HepG2 (cell line): ENCODE measurements at regions not wholly inside any gene's neighbourhood (a gene's known extent, or its start where the extent isn't known, plus 50 kb on each side); places are given as distances from the start of the nearest gene placed in this dataset.
A peak's percentile ranks its signal among the peaks of the same experiment; 100 is the strongest.

Experiments
- DNMT1 ChIP-seq: sonication (generic); formaldehyde crosslinking; IDR thresholded peaks from 2 replicates; pipeline ENCODE4 v1.5.1; 2020; ENCODE audit warnings: mild to moderate bottlenecking, missing genetic modification reagents
- ESRRA ChIP-seq: sonication (generic); formaldehyde crosslinking; IDR thresholded peaks from 2 replicates; pipeline ENCODE4 v1.5.1; 2020; ENCODE audit warnings: mild to moderate bottlenecking, low read depth, missing genetic modification reagents
- HMGA1 ChIP-seq: sonication (generic); formaldehyde crosslinking; conservative IDR thresholded peaks from 2 replicates; pipeline ENCODE4 v1.4.0; 2020; ENCODE audit warnings: missing genetic modification reagents
- IKZF4 ChIP-seq: sonication (generic); formaldehyde crosslinking; IDR thresholded peaks from 2 replicates; pipeline ENCODE4 v1.5.1; 2020; ENCODE audit warnings: borderline replicate concordance, mild to moderate bottlenecking, low read depth, missing genetic modification reagents; ENCODE audit errors: not compliant biosample characterization
- KLF13 ChIP-seq: sonication (generic); formaldehyde crosslinking; IDR thresholded peaks from 2 replicates; pipeline ENCODE4 v1.4.0; 2020; ENCODE audit warnings: mild to moderate bottlenecking, missing genetic modification reagents
- MEIS1 ChIP-seq: sonication (generic); formaldehyde crosslinking; IDR thresholded peaks from 2 replicates; pipeline ENCODE4 v1.9.0; 2021; ENCODE audit warnings: mild to moderate bottlenecking, missing genetic modification reagents, moderate library complexity, borderline replicate concordance
- MNT ChIP-seq: fragments of 450-650 bp; IDR thresholded peaks from 2 replicates; pipeline ENCODE4 v1.6.1; 2016
- NCOR1 ChIP-seq: fragments of 200-600 bp; sonication (generic); IDR thresholded peaks from 2 replicates; pipeline ENCODE4 v1.7.0; 2017; ENCODE audit warnings: antibody characterized with exemption, low read length, borderline replicate concordance
- NFKBIZ ChIP-seq: IDR thresholded peaks from 2 replicates; pipeline ENCODE4 v1.6.1; 2018; ENCODE audit warnings: missing genetic modification reagents, missing compliant biosample characterization
- RBFOX2 ChIP-seq: fragments of 200-400 bp; formaldehyde crosslinking; IDR thresholded peaks from 2 replicates; pipeline ENCODE4 v1.6.1; 2017; ENCODE audit warnings: low read depth, mild to moderate bottlenecking, low read length
- THAP9 ChIP-seq: sonication (generic); formaldehyde crosslinking; IDR thresholded peaks from 2 replicates; pipeline ENCODE4; 2020; ENCODE audit warnings: missing genetic modification reagents, mild to moderate bottlenecking, borderline replicate concordance
- ZBED4 ChIP-seq: sonication (generic); formaldehyde crosslinking; IDR thresholded peaks from 2 replicates; pipeline ENCODE4 v1.4.0; 2020; ENCODE audit warnings: missing genetic modification reagents, borderline replicate concordance
- ZMAT3 ChIP-seq: sonication (generic); formaldehyde crosslinking; conservative IDR thresholded peaks from 2 replicates; pipeline ENCODE4 v1.7.0; 2021; ENCODE audit warnings: missing genetic modification reagents
- ZNF232 ChIP-seq: sonication (generic); formaldehyde crosslinking; IDR thresholded peaks from 2 replicates; pipeline ENCODE4 v1.4.0; 2020; ENCODE audit warnings: missing genetic modification reagents, borderline replicate concordance
- ZNF282 ChIP-seq: fragments of 450-650 bp; IDR thresholded peaks from 2 replicates; pipeline ENCODE4 v1.6.1; 2018; ENCODE audit not compliant: partially characterized antibody
- ZNF367 ChIP-seq: sonication (generic); formaldehyde crosslinking; IDR thresholded peaks from 2 replicates; pipeline ENCODE4 v1.4.0; 2020; ENCODE audit warnings: missing genetic modification reagents, borderline replicate concordance
- ZNF776 ChIP-seq: sonication (generic); formaldehyde crosslinking; IDR thresholded peaks from 2 replicates; pipeline ENCODE4 v1.4.0; 2020; ENCODE audit warnings: mild to moderate bottlenecking, missing genetic modification reagents

DNA sequence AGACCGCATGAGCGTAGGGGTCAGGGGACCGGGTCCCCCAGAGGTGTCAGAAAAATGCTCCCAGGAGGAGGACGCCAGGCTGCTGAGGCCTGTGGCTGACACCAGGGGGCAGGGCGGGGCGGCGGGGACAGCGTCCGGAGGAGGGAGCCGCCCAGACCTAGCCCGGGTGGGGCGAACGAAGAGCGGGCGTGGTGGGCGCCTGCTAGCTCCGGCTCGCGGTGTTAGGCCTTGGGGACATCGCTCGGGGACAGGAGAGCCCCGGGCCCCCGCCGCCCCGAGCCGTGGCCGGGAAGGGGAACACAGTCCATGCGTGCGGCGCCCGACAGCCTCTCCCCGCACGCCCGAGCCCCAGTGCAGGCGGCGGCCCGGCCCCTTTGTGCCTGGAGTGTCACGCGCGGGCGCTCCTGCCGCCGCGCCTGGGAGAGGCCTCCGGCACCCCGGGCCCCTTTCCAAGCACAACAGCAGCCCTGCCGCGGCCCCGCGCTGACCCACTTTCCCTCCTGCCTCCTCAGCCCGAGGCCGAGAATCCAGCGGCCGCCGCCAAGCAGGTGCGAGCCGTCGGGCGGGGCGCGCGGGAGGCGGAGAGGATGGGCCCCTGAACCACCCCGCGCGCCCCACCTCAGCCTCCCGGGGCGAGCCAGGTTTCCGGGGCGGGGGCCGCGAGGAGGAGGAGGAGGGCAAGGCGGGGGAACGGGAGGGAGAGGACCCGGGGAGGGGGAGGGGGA, 111.0 kb upstream of the KLF13 start (continued):
- no peak; the same call in 1 of the 2 replicates for TF ChIP-seq ZBED4 (CRISPR knock-in tag)
- TF ChIP-seq KLF13, result no peak
- TF ChIP-seq MEIS1, result 0 out of 2 replicates have a peak, but pooled peaks have one; percentile 5
- TF ChIP-seq IKZF4 (CRISPR knock-in tag), result no peak
- TF ChIP-seq THAP9 (CRISPR knock-in tag), result 0 out of 2 replicates have a peak, but pooled peaks have one; percentile 9
- TF ChIP-seq ZMAT3 (CRISPR knock-in tag), result peak; percentile 29; the same call in 1 of the 2 replicates
- TF ChIP-seq ZNF232 (CRISPR knock-in tag), result 0 out of 2 replicates have a peak, but pooled peaks have one; percentile 37
- peak; percentile 42; the same call in 1 of the 2 replicates for TF ChIP-seq ZNF367
- peak; percentile 92 for TF ChIP-seq RBFOX2
- no peak for TF ChIP-seq DNMT1
- TF ChIP-seq NCOR1, result no peak
- no peak for TF ChIP-seq NFKBIZ (CRISPR knock-in tag)
- no peak for TF ChIP-seq MNT
- peak; percentile 28; the same call in 1 of the 2 replicates for TF ChIP-seq ZNF776 (CRISPR knock-in tag)
- TF ChIP-seq ESRRA (CRISPR knock-in tag), result no peak
- no peak for TF ChIP-seq ZNF282
- no peak for TF ChIP-seq HMGA1 (CRISPR knock-in tag)
